ENCODE measurements at regions not wholly inside any gene's neighbourhood (a gene's known extent, or its start where the extent isn't known, plus 50 kb on each side); places are given as distances from the start of the nearest gene placed in this dataset.

GRCh38 chr10:112059220-112059619 lies 124.3 kb downstream of the GPAM start:
- H3K27me3 ChIP-seq, result no peaks in the 10 kb centered on the region
- ATAC-seq (ENCODE audit: low FRiP score in 2 of 2) (no peak), DNase-seq (no peak)
- WGBS, 2 donors, result 87 to 89% methylated on average over 6 of the region's 6 CpGs
- no peaks in the 10 kb centered on the region for H3K4me1 ChIP-seq
- H3K36me3 ChIP-seq, result no peaks in the 10 kb centered on the region
- H3K4me3 ChIP-seq, result no peak overlapping the region
- H3K9me3 ChIP-seq, result no peaks in the 10 kb centered on the region
- H3K27ac ChIP-seq, result no peak overlapping the region
- TF ChIP-seq, protein P1, sequence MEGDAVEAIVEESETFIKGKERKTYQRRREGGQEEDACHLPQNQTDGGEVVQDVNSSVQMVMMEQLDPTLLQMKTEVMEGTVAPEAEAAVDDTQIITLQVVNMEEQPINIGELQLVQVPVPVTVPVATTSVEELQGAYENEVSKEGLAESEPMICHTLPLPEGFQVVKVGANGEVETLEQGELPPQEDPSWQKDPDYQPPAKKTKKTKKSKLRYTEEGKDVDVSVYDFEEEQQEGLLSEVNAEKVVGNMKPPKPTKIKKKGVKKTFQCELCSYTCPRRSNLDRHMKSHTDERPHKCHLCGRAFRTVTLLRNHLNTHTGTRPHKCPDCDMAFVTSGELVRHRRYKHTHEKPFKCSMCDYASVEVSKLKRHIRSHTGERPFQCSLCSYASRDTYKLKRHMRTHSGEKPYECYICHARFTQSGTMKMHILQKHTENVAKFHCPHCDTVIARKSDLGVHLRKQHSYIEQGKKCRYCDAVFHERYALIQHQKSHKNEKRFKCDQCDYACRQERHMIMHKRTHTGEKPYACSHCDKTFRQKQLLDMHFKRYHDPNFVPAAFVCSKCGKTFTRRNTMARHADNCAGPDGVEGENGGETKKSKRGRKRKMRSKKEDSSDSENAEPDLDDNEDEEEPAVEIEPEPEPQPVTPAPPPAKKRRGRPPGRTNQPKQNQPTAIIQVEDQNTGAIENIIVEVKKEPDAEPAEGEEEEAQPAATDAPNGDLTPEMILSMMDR (IDR thresholded peaks at IDR 0.05), result no peak
- no peak for TF ChIP-seq POLR2A (IDR thresholded peaks at IDR 0.05)

DNA sequence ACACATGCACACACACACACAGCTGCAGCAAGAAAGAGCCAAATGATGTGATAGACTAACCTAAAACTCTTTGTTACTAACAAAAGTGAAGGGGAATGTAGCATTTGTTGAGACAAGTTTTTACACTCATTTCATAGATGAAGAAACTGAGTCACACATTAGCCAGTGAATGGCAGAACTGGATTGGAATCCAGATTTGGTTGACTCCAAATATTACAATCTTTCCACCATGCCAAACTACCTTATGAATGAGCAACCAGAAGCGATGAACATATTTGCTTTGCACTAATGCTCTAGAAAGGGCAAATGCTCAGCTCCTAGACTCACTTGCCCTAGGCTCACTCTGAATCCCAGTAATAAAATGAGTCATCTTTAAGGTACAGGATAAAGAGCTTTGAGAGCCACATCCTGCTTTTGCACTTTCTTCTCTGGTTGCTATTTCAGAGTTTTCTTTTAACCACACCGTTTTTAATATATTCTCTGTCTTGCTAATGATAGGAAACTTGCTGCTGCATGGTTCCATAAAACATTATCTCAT lies 111.9 kb downstream of the GPAM start:
- WGBS, 2 donors, result 93 to 95% methylated on average over 2 of the region's 2 CpGs
- Histone ChIP-seq H3K27ac (no peak overlapping the region), H3K36me3 (no peaks in the 10 kb centered on the region), H3K4me3 (no peak overlapping the region), H3K4me1 (no peaks in the 10 kb centered on the region), H3K9me3 (no peaks in the 10 kb centered on the region), H3K27me3 (no peaks in the 10 kb centered on the region)
- ATAC-seq (ENCODE audit: low FRiP score in 2 of 2), result no peak
- DNase-seq, result no peak
- TF ChIP-seq POLR2AphosphoS5 (IDR thresholded peaks at IDR 0.05) (no peak), POLR2A (IDR thresholded peaks at IDR 0.05) (no peak), EP300 (IDR thresholded peaks at IDR 0.05) (no peak)
- TF ChIP-seq, protein P1 (IDR thresholded peaks at IDR 0.05), result no peak

GRCh38 chr10:112078003-112078402 lies 105.6 kb downstream of the GPAM start:
- 71% methylated on average over 1 of the region's 1 CpG for WGBS, 2 donors
- H3K4me3 ChIP-seq, result no peak overlapping the region

GRCh38 chr10:112080231-112080630 lies 103.3 kb downstream of the GPAM start:
- TF ChIP-seq POLR2A (IDR thresholded peaks at IDR 0.05) (no peak), EP300 (IDR thresholded peaks at IDR 0.05) (no peak), POLR2AphosphoS5 (IDR thresholded peaks at IDR 0.05) (no peak)
- TF ChIP-seq, protein P1 (IDR thresholded peaks at IDR 0.05), result no peak
- Histone ChIP-seq H3K36me3 (no peaks in the 10 kb centered on the region), H3K4me3 (no peak overlapping the region), H3K4me1 (peaks cover 0 to 9% (median 0%) of the 10 kb centered on the region in 4 donors), H3K9me3 (no peaks in the 10 kb centered on the region), H3K27ac (no peak overlapping the region), H3K27me3 (no peaks in the 10 kb centered on the region)
- DNase-seq (no peak), ATAC-seq (ENCODE audit: low FRiP score in 2 of 2) (no peak)
- 86 to 88% methylated on average over 2 of the region's 2 CpGs for WGBS, 2 donors

More at GRCh38 chr10:112078003-112078402, 105.6 kb downstream of the GPAM start:
- Histone ChIP-seq H3K27ac (no peak overlapping the region), H3K36me3 (no peaks in the 10 kb centered on the region), H3K27me3 (no peaks in the 10 kb centered on the region), H3K9me3 (no peaks in the 10 kb centered on the region), H3K4me1 (peaks cover 0 to 9% (median 0%) of the 10 kb centered on the region in 4 donors)
- DNase-seq, result no peak
- ATAC-seq (ENCODE audit: low FRiP score in 2 of 2), result no peak
- TF ChIP-seq POLR2A (IDR thresholded peaks at IDR 0.05) (no peak), POLR2AphosphoS5 (IDR thresholded peaks at IDR 0.05) (no peak), EP300 (IDR thresholded peaks at IDR 0.05) (no peak)
- TF ChIP-seq, protein P1 (IDR thresholded peaks at IDR 0.05), result no peak

GRCh38 chr10:112082120-112082519 lies 101.4 kb downstream of the GPAM start:
- WGBS, 2 donors, result 61% methylated on average over 5 of the region's 5 CpGs
- H3K27ac ChIP-seq, result no peak overlapping the region
- no peaks in the 10 kb centered on the region for H3K9me3 ChIP-seq
- H3K4me3 ChIP-seq, result no peak overlapping the region
- no peak for DNase-seq
- H3K27me3 ChIP-seq, result no peaks in the 10 kb centered on the region
- no peaks in the 10 kb centered on the region for H3K36me3 ChIP-seq
- ATAC-seq (ENCODE audit: low FRiP score in 2 of 2), result no peak
- peaks cover 0 to 9% (median 0%) of the 10 kb centered on the region in 4 donors for H3K4me1 ChIP-seq
- TF ChIP-seq, protein P1 (IDR thresholded peaks at IDR 0.05), result no peak
- no peak for TF ChIP-seq POLR2AphosphoS5 (IDR thresholded peaks at IDR 0.05)
- no peak for TF ChIP-seq EP300 (IDR thresholded peaks at IDR 0.05)
- no peak for TF ChIP-seq POLR2A (IDR thresholded peaks at IDR 0.05)

Measured in upper lobe of left lung (tissue), 6 donors.